ENCODE measurements at regions not wholly inside any gene's neighbourhood (a gene's known extent, or its start where the extent isn't known, plus 50 kb on each side); places are given as distances from the start of the nearest gene placed in this dataset.

DNA sequence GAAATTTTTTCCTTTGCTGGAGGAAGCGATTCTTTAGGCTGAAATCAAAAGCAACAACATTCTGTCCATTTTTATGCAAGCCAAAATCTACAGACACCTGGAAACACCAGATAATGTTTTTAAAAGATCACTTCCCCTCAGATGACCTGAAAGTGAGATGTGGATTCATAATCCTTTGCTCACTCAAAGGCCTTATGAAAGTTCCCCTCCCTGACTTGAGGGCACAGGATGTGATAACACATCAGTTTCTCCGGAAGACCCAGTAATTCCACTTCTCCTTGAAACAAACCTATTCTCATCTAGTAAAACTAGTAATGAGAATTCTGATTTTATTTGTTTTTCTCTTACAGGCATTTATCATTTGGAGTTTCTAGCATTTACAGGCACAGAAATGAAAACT lies 218.3 kb upstream of the RND3 start:
- DNase-seq (ENCODE audit: low spot score), result no peak

DNA sequence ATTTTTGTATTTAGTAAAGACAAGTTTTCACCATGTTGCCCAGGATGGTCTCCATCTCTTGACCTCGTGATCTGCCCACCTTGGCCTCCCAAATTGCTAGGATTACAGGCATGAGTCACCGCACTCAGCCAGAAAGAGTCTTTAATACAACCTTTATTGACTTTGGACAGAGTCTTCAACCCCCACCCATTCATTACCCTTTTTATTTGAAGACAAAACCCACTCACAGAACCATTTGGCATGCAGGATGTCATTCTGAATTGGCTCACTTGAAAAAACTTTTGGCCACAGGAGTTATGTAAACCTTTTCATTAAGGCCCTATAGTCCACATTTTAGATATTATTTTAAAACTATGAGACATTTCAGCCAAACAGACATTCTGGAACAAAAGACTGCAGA lies 217.9 kb upstream of the RND3 start:
- DNase-seq (ENCODE audit: low spot score), result no peak

DNA sequence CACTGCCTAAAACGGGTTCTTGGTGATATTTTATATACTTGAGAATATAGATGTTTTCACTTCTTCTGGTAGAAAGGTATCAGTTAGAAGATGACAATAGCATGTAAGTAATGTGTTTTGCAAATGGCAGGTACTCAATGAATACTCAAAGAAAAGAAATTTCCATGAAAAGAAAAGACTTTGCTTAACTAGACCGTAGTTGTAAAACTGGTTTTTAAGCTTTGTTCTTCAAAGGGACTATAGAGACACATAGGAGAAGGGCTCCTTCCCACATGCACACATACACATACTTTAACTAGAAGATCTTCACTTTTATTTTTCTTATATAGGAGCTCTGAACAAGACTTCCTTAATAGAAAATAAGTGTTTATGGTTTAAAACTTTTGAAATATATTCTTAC lies 215.3 kb upstream of the RND3 start:
- no peak for DNase-seq (ENCODE audit: low spot score)

DNA sequence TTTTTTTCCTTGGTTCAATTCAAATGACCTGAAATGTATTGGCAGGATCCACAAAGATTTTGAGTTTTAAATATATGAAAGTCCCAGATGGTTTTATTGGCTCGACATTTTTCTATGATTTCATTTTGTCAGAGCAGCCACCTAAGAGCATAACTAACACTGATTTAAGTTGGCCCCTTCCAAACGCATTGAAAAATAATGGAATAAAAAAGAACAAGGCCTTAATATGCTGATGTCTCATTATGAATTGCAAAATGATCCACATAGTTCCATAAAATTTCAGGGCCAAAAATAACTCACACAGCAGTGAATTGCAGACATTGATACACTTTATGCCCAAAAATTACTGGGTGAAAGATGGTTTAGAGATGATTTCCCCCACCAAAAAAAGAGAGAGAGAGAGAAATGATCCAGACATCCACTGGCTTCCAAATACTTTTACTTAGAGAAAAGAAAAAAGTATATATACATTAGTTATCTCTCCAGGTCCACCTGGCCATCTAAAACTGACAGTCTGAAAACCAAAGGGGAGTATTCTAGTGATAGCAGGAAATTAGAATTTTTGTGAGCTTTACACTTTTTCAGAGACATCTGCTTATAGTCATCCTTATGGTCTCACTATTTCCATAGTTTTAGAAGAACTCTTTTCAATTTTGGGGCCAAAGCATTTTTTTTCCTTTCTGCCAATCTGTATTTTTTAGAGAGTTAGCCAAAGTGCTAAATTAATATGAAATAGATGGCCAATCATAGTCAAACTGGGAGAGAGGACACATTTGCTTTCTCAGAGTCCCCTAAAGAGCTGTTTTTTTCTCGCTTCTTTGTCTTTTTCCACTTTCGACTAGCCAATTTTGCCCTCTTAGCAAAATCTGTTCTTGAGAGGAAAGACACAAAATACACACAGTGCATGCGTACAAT lies 213.5 kb upstream of the RND3 start:
- no peak for DNase-seq (ENCODE audit: low spot score)

DNA sequence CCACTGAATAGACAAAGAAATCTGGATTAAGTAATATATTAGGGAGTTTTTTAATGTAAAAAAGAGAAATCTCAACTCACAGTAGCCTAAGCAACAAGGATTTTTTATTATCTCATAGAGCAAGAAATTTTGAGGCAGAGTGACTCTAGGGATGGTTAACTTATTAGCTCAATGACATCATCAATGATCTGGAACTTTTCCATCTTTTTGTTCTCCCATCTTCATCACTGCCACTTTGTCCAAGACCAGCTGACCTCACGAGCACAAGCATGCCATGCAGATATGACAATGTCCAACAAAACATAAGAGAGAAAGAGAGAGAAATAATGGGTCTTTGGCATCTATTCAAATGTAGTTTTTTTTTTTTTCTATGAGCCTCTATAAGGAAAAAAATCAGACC lies 211.8 kb upstream of the RND3 start:
- no peak for DNase-seq (ENCODE audit: low spot score)

DNA sequence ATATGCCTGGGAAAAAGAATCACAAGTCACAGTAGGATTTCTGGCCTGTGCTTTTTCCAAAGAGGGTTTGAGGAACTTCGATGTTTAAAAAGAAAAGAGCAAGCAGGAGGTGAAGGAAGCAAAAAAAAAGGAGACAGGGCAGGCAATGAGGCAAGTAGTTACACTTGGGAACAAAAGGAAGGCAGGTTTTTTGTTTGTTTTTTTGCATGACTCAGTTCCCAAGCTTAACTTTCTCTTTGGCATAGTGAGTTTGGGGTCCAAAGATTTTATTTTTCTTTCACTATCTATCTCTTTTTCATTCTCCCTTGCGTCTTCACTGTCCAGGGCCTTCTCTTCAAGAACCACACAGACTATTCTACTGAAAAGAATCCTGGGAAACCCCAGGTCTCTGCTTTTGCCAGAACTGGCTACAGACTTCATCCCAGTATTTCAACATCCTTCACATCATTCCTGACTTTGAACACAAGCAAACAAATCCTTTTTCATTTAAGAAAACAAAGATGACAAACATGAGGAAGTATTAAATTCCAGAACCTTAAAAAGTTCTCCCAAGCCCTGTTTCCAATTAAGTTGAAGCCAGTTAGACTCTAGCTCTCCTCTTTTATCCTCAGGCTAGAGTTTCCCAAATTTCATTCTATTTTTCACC lies 210.7 kb upstream of the RND3 start:
- DNase-seq (ENCODE audit: low spot score), result no peak

DNA sequence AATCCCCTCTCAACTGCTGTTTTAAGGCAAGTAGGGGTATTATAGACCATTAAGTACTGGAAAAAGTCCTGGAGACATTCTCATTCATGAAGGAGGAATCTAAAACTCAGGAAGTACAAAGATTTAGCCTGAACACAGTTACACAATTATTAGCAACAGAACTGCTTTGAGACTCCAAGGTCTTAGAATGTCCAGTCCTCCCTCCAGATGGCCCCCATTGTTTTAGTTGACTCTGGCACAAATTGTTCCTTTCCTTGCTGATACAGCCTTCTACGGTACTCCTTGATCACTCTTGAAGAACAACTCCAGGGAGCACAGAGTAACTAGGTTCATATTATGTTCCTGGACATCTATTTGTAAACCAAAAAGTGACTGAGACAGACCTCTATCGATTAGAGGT lies 210.1 kb upstream of the RND3 start:
- no peak for DNase-seq (ENCODE audit: low spot score)

DNA sequence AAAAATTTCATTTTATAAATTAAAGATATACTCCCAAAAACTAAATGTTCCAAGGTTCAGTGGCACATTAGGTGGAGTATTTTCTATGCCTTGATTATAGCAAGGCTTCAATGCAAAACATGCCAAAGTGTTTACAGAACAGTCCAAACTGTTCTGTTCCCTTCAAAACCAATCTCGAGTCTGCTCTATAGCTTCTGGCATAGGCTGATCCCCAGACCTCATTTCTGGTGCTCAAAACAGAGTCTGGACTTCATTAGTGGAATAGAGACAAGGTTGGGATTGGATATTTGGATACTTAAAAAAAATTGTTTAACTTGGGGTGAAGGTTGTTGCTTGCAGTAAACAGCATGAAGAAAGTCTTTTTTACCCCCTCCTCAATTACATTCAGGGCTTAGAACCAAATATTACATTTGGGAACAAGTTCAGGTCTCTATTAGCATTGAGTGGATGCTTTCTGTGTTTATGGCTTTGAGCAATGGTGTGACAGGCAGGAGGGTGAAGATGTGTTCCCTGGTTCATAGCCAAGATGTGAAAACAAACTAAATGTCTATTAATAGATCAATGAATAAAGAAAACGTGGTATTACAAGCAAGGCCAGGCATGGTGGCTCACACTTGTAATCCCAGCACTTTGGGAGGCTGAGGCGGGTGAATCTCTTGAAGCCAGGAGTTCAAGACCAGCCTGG lies 208.1 kb upstream of the RND3 start:
- DNase-seq (ENCODE audit: low spot score), result no peak

DNA sequence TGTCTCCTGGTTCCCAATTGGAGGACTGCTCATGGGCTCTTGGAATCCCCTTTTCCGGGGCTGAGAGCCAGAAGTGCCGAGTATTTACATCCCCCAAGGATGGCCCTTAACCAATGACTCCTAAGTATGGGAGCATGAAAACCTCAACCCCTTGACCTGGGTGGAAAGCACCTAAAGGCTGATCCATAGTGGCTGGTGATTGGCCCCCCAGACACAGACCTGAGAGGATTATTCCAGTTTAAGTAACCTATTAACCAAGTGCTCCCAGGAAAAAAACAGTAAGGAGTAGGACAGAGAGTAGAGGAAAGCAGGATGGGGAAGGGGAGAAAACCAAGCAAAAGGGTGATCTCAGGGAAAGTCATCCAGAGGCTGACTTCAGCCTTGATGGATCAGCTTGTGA lies 206.1 kb upstream of the RND3 start:
- no peak for DNase-seq (ENCODE audit: low spot score)

DNA sequence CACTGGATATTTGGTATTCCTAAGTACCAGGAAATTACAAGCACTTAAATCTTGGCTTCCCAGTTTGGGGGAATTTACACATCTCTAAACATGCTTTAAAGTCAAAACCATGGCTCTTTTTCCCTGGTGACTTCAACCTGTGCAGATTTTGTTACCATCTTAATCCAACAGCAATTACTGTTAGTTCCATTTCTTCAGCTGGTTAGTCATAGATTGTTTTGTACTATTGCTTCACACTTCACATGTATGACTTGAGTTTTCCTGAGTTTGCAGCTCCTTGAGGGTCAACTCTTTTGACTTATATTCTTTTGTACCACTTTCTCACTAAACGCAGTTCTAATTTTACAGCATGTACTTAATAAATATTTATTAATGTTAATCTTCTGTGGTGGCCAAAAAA lies 203.4 kb upstream of the RND3 start:
- no peak for DNase-seq (ENCODE audit: low spot score)

DNA sequence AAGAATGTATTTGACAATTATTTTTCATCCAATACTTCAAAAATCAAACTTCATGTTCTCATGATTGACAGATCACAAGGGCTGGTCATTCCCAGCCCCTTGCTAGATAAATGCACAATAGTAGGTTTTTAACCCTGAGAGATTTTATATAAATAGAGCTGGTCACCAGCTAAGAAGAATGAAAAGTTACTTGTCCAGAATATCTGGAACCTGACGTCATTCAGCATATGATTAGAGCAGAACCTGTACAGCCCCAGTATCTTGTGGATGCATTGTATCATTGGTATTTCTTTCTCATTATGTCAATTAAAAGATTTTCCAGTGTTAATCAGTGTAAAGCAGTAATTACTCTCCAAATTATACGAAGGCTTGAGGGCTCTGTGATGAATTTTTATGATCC lies 202.8 kb upstream of the RND3 start:
- DNase-seq (ENCODE audit: low spot score), result no peak

DNA sequence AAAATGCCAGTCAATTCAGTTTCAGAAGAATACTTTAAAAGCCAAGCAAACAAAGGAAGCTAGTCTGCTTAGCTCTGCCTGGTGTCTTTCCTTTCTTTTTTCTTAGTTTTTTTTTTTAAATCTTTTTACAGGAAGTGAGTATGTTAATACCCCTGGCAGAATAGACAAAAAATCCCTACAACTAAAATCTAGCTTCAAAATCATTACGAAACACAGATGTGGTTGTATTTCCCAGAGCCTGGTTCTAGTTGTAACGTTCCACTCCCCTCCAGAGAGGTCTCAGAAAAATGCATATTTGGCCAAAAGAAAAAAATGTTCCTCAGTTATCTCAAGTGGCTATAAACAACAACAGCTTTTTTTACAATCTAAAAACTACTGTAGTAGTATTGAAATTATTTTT lies 202.1 kb upstream of the RND3 start:
- no peak for DNase-seq (ENCODE audit: low spot score)

DNA sequence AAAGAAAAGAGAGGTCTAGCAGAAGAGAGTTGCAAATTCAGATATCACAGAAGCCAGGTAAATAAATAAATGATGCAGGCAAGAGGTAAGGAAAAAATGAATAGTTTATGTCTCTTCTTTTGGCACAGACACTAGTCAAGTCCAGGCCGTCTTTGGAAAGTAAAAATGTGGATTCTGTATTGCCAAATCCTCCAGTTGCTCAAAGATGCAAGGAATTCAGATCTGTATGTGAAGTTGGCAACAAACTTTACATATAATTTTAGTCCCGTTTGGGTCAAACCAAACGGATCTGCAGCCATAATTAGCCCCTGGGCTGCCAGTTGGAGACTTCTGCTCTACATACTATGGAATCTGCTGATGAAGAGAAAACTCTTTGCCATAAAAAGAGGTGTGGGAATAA lies 200.5 kb upstream of the RND3 start:
- DNase-seq (ENCODE audit: low spot score), result no peak

DNA sequence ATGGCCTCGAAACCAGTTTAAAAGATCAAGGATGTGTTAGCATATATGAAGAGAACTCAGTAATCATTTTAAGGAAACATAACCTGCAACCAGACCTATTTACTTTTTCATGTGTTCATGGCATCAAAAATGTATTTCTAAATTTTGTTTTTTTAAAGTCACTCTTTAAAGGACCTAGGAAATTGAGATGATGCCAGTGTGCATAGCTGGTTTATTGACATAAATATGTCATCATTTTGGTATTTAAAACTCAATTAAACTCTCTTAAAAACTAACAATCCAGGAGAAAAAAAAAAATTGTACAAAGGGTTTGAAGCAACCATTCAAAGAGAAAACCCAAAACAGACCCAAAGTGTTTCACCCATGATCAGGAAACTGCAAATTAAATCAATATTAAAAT lies 198.9 kb upstream of the RND3 start:
- no peak for DNase-seq (ENCODE audit: low spot score)

DNA sequence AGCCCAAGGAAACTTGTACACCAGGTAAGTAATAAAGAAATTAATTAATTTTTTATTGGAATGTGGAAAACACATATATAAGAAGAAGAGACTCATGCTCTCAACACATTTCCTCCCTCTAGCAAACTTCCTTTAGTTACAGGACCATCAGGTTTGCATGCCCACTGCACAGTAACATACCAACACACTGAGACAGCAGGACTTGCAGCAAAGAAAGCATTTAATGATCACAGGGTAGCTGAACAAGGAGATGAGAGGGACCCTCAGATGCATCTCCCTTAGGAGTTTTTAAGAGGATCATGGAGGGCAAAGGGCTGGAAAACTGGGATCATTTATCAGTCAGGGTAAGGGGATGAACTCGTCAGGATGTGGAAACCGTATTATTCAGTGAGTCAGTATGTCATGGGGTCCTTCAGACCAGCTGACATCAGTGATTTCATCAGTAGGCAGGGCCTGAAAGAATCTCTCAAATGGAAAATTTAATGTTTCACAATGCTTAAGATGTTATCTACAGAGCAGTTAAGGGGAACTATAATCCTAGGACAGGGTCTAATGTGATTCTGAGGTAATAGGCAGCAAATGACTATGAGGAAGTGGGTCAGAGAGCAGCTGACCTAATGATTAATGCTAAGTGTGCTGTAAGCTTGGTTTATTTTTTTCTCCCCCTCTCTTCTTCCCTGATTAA lies 193.8 kb upstream of the RND3 start:
- DNase-seq (ENCODE audit: low spot score), result no peak

DNA sequence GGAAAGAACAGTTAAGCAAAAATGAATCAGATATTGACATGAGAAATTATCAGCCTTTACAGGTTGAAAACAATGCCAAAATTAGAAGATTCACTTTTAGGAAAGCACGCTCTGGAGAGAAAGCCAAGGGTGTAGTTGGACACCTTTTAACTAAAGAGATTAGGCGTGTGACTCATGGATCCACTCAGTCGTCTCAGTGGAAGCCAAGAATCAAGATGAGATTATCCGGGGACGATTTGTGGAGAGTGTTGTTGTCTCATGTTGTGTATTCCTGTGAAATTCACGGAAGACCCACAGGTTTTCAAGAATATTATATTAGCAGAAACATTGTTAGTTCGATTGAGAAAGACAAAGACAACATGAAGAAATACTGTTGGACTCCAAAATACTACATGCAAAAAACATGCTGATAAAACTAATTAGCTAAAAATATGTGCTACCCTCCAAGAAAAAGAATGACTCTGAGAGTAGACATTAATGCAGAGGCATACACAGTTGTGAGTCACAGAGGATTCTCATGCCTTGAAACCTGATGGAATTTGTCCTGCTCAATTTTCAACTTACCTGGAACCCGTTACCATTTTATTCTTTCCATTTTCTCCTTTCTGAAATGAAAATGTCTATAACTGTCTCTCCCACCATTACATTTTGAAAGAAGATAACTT lies 192.1 kb upstream of the RND3 start:
- DNase-seq (ENCODE audit: low spot score), result no peak

DNA sequence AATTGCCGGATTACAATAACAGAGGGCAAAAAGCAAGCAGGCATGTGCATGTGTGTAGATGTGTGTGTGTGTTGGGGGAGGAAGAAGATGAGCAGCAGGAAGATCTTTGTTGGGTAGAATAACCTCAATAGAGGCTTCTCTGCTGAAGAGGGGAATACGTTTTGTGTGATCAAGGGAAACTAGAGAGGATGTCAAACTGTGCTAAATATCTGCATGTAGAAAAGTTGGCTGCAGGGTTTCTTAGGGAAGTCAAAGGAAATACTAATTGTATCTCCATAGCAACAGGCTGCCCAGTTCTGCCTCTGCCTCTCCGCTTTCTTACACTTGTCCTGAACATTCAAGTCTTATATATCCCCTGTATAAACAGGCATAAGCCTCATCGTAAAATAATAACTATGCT lies 190.1 kb upstream of the RND3 start:
- no peak for DNase-seq (ENCODE audit: low spot score)

DNA sequence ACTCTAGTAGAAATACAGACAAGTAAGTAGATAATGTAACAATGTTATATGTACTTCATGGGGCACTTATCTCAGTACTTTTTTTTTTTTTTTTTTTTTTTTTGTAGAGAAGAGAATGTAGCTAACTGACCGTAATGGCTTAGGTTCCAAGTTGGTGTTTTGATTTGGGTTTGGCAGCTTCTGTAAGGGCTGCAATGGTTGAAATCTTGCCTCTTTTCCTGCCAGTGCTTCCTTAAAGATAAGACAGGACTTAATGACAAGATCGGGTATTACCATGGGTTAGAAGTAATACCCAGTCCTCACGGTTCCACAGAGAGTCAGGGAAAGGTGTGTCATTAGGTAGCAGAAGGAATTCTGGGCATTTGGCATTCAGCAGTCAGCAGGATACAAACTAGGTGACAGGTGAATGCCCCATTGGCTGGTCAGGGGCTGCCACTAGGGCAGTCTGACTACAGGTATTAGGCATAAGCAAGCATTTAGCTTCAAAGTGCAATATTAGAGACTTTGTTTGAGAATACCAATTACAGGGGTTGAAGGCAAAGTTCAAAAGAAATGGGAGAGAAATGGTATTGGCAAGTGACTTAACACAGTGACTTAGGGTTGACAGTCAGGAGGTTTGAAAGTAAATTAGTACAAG lies 189.4 kb upstream of the RND3 start:
- DNase-seq (ENCODE audit: low spot score), result no peak

DNA sequence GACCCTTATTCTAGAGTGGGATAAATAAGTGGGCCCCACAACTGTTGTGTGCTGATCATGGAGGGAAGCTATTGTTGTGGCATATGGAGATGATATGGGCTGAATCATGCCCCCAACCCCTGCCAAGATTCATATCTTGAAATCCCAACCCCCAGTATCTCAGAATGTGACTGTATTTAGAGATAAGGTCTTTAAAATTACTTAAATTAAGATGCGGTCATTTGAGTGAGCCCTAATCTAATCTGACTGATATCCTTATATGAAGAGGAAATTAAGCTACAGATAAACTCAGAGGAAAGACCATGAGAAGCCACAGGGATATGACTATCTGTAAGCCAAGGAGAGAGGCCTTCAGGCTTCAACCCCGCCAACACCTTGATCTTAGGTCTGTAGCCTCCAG lies 188.3 kb upstream of the RND3 start:
- no peak for DNase-seq (ENCODE audit: low spot score)

DNA sequence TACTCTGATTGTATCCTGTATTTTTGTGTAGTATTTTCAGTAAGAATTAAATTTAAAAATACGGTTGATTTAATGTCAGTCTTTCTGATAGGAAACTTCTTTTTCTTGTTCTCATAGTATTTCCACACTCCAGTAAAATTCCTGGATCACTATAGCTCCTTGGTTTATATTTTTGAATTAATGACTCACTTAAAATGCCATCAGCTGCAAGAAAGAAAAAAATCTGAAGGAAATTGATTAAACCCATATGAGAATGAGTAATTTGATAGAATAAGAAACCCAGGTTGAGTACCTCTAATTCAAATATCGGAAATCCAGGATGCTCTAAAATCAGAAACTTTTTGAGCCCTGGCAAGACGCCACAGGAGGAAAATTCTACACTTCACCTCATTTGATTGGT lies 186.8 kb upstream of the RND3 start:
- no peak for DNase-seq (ENCODE audit: low spot score)

DNA sequence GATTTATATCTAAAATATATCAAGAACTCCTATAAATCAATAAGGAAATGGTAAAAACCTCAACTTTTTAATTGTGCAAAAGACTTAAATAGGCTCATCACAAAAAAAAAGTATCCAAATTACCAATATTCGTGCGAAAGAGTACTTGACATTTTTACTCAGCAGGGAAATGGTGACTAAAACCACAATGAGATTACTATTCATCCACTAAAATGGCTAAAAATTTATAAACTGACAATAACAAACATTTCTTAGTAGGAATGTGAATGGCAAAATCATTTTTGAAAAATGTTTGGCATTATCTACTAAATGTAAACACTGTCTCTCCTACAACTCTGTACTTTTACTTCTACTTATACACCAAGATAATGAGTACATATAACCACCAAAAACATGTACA lies 184.8 kb upstream of the RND3 start:
- DNase-seq (ENCODE audit: low spot score), result no peak

DNA sequence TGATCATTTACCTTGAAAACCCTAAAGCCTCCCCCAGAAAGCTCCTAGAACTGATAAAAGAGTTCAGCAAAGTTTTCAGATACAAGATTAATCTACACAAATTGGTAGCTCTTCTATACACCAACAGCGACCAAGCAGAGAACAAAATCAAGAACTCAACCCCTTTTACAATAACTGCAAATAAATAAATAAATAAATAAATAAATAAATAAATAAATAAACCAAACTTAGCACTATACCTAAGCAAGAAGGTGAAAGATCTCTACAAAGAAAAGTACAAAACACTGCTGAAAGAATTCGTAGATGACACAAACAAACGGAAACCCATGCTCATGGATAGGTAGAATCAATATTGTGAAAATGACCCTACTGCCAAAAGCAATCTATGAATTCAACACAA lies 182.0 kb upstream of the RND3 start:
- DNase-seq (ENCODE audit: low spot score), result no peak
